ENCODE measurements at regions not wholly inside any gene's neighbourhood (a gene's known extent, or its start where the extent isn't known, plus 50 kb on each side); places are given as distances from the start of the nearest gene placed in this dataset.

DNA sequence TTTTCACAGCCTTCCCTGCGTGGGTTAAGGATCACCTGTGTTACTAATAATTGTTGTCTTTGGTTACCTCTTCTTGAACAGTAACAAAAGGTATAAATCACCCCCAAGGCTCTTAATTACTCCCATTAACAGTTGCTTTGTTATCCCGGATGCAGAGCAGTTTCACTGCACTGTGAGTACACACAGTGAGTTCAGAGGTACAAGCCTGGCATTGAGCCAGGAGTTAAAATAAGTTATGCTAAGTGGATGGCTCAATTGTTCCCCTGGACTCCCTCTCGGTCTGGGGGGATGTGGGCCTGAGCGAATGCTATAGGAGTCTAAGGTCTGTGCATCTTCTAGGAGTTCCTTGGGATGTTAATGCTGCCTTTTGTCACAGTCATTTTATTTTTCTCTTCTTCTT lies 258.3 kb downstream of the ATG4C start:
- no peak for TF ChIP-seq POLR2A (IDR thresholded peaks at IDR 0.05; ENCODE audit: low read length)
- no peak for TF ChIP-seq GATA1 (IDR thresholded peaks at IDR 0.05; ENCODE audit: low read depth, low read length)

All from erythroblast (primary cell).